ENCODE measurements at regions not wholly inside any gene's neighbourhood (a gene's known extent, or its start where the extent isn't known, plus 50 kb on each side); places are given as distances from the start of the nearest gene placed in this dataset.

DNA sequence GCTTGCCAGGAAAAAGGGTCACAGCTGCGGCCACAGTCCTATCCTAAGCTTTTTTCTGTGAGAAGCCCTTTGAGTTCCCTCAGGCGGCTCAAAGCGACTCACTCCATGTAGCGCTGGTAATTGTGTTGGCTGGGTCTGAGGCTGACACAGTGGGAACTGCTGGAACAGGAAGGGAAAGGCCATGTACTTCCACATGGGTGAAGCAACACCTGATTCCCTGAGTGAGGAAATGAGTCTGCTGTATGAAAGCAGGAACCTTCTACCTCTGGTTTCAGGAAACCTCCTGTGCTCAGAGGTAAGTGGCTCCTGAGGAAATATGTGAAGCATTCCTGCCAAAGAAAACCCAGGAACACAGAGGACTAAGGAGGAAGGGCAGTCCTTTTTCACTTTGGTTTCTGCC is 734.6 kb upstream of the SORCS1 start (continued):
- TF ChIP-seq, protein P1, sequence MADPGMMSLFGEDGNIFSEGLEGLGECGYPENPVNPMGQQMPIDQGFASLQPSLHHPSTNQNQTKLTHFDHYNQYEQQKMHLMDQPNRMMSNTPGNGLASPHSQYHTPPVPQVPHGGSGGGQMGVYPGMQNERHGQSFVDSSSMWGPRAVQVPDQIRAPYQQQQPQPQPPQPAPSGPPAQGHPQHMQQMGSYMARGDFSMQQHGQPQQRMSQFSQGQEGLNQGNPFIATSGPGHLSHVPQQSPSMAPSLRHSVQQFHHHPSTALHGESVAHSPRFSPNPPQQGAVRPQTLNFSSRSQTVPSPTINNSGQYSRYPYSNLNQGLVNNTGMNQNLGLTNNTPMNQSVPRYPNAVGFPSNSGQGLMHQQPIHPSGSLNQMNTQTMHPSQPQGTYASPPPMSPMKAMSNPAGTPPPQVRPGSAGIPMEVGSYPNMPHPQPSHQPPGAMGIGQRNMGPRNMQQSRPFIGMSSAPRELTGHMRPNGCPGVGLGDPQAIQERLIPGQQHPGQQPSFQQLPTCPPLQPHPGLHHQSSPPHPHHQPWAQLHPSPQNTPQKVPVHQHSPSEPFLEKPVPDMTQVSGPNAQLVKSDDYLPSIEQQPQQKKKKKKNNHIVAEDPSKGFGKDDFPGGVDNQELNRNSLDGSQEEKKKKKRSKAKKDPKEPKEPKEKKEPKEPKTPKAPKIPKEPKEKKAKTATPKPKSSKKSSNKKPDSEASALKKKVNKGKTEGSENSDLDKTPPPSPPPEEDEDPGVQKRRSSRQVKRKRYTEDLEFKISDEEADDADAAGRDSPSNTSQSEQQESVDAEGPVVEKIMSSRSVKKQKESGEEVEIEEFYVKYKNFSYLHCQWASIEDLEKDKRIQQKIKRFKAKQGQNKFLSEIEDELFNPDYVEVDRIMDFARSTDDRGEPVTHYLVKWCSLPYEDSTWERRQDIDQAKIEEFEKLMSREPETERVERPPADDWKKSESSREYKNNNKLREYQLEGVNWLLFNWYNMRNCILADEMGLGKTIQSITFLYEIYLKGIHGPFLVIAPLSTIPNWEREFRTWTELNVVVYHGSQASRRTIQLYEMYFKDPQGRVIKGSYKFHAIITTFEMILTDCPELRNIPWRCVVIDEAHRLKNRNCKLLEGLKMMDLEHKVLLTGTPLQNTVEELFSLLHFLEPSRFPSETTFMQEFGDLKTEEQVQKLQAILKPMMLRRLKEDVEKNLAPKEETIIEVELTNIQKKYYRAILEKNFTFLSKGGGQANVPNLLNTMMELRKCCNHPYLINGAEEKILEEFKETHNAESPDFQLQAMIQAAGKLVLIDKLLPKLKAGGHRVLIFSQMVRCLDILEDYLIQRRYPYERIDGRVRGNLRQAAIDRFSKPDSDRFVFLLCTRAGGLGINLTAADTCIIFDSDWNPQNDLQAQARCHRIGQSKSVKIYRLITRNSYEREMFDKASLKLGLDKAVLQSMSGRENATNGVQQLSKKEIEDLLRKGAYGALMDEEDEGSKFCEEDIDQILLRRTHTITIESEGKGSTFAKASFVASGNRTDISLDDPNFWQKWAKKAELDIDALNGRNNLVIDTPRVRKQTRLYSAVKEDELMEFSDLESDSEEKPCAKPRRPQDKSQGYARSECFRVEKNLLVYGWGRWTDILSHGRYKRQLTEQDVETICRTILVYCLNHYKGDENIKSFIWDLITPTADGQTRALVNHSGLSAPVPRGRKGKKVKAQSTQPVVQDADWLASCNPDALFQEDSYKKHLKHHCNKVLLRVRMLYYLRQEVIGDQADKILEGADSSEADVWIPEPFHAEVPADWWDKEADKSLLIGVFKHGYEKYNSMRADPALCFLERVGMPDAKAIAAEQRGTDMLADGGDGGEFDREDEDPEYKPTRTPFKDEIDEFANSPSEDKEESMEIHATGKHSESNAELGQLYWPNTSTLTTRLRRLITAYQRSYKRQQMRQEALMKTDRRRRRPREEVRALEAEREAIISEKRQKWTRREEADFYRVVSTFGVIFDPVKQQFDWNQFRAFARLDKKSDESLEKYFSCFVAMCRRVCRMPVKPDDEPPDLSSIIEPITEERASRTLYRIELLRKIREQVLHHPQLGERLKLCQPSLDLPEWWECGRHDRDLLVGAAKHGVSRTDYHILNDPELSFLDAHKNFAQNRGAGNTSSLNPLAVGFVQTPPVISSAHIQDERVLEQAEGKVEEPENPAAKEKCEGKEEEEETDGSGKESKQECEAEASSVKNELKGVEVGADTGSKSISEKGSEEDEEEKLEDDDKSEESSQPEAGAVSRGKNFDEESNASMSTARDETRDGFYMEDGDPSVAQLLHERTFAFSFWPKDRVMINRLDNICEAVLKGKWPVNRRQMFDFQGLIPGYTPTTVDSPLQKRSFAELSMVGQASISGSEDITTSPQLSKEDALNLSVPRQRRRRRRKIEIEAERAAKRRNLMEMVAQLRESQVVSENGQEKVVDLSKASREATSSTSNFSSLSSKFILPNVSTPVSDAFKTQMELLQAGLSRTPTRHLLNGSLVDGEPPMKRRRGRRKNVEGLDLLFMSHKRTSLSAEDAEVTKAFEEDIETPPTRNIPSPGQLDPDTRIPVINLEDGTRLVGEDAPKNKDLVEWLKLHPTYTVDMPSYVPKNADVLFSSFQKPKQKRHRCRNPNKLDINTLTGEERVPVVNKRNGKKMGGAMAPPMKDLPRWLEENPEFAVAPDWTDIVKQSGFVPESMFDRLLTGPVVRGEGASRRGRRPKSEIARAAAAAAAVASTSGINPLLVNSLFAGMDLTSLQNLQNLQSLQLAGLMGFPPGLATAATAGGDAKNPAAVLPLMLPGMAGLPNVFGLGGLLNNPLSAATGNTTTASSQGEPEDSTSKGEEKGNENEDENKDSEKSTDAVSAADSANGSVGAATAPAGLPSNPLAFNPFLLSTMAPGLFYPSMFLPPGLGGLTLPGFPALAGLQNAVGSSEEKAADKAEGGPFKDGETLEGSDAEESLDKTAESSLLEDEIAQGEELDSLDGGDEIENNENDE (IDR thresholded peaks at IDR 0.05; ENCODE audit: insufficient replicate concordance, low read length): no peak
- TF ChIP-seq ASH2L (IDR thresholded peaks at IDR 0.05; ENCODE audit: low read length) (no peak), SP1 (IDR thresholded peaks at IDR 0.05; ENCODE audit: low read depth, low read length) (no peak), MAFK (IDR thresholded peaks at IDR 0.05; ENCODE audit: low read depth, low read length) (no peak), CBX8 (IDR thresholded peaks at IDR 0.05; ENCODE audit: borderline replicate concordance, low read depth, low read length) (no peak), CTBP2 (IDR thresholded peaks at IDR 0.05; ENCODE audit: borderline replicate concordance, insufficient read depth, insufficient read length, low read length) (no peak), SRF (IDR thresholded peaks at IDR 0.05; ENCODE audit: low read depth, low read length) (no peak), SIRT6 (IDR thresholded peaks at IDR 0.05; ENCODE audit: low read length) (no peak), POLR2A (IDR thresholded peaks at IDR 0.05; ENCODE audit: control extremely low read depth in 1 of 2, low read depth in 2 of 2, low read length in 2 of 2) (no peak), KDM5A (IDR thresholded peaks at IDR 0.05; ENCODE audit: low read length) (no peak)
